ENCODE measurements at regions not wholly inside any gene's neighbourhood (a gene's known extent, or its start where the extent isn't known, plus 50 kb on each side); places are given as distances from the start of the nearest gene placed in this dataset.

- Mint-ChIP-seq H3K27me3 (peaks cover 13% of the 10 kb centered on the region), H3K27ac (no peak overlapping the region), H3K4me3 (no peak overlapping the region), H3K9me3 (ENCODE audit: insufficient read depth) (no peaks in the 10 kb centered on the region), H3K4me1 (no peaks in the 10 kb centered on the region)
- Histone ChIP-seq H3K79me2 (ENCODE audit: control insufficient read depth, insufficient read depth, low read length) (no peaks in the 10 kb centered on the region), H3K4me3 (ENCODE audit: control extremely low read depth in 1 of 5, extremely low read depth in 1 of 5, insufficient read depth in 1 of 5, low read depth in 2 of 5, low read length in 4 of 5) (no peak overlapping the region), H3K4me1 (ENCODE audit: control insufficient read depth in 2 of 2, insufficient read depth in 2 of 2, low read length in 2 of 2) (no peaks in the 10 kb centered on the region), H2AFZ (ENCODE audit: insufficient read depth, low read depth, low read length, poor library complexity, severe bottlenecking) (no peak overlapping the region), H3K9ac (ENCODE audit: low read length) (no peak overlapping the region), H4K20me1 (ENCODE audit: control insufficient read depth, insufficient read depth, low read length, poor library complexity, severe bottlenecking) (no peaks in the 10 kb centered on the region), H3K27me3 (replicated peaks in 1 of 4; ENCODE audit: control extremely low read depth in 1 of 4, control insufficient read depth in 3 of 4, insufficient read depth in 4 of 4, low read length in 3 of 4) (no peaks in the 10 kb centered on the region), H3K36me3 (replicated peaks in 1 of 2; ENCODE audit: control extremely low read depth in 1 of 2, control insufficient read depth in 1 of 2, extremely low read depth in 1 of 2, insufficient read depth in 2 of 2, low read length in 1 of 2) (no peaks in the 10 kb centered on the region), H3K4me2 (replicated peaks; ENCODE audit: low read depth, low read length, poor library complexity, severe bottlenecking) (no peak overlapping the region), H3K9me3 (ENCODE audit: control extremely low read depth in 1 of 3, control insufficient read depth in 2 of 3, insufficient read depth in 1 of 3, low read length in 2 of 3) (no peaks in the 10 kb centered on the region), H3K27ac (ENCODE audit: low read length in 2 of 2) (no peak overlapping the region)
- CTCF ChIA-PET, result no interaction called here
- DNase-seq (no peak), ATAC-seq (ENCODE audit: low read depth) (no peak)
- no peak for TF ChIP-seq CTCF (IDR thresholded peaks at IDR 0.05)
- TF ChIP-seq EZH2 (IDR thresholded peaks at IDR 0.05; ENCODE audit: borderline replicate concordance, insufficient read depth, low read depth, low read length, poor library complexity, severe bottlenecking), result no peak
- no CpG with 5 or more reads among the region's 1 CpG for whole genome bisulfite sequencing (ENCODE audit: insufficient coverage)
- intact Hi-C loops (cut with micrococcal nuclease), result no loop called here
- POLR2A ChIA-PET, result no interaction called here
These were observed 90.8 kb downstream of the RAD51AP2 start for GRCh38 chr2:17427401-17427800.

- Histone ChIP-seq H3K4me2 (replicated peaks; ENCODE audit: low read depth, low read length, poor library complexity, severe bottlenecking) (no peak overlapping the region), H3K36me3 (replicated peaks in 1 of 2; ENCODE audit: control extremely low read depth in 1 of 2, control insufficient read depth in 1 of 2, extremely low read depth in 1 of 2, insufficient read depth in 2 of 2, low read length in 1 of 2) (no peaks in the 10 kb centered on the region), H3K27ac (ENCODE audit: low read length in 2 of 2) (no peak overlapping the region), H3K9me3 (ENCODE audit: control extremely low read depth in 1 of 3, control insufficient read depth in 2 of 3, insufficient read depth in 1 of 3, low read length in 2 of 3) (no peaks in the 10 kb centered on the region), H3K9ac (ENCODE audit: low read length) (no peak overlapping the region), H3K4me1 (ENCODE audit: control insufficient read depth in 2 of 2, insufficient read depth in 2 of 2, low read length in 2 of 2) (no peaks in the 10 kb centered on the region), H3K4me3 (ENCODE audit: control extremely low read depth in 1 of 5, extremely low read depth in 1 of 5, insufficient read depth in 1 of 5, low read depth in 2 of 5, low read length in 4 of 5) (no peak overlapping the region), H2AFZ (ENCODE audit: insufficient read depth, low read depth, low read length, poor library complexity, severe bottlenecking) (no peak overlapping the region), H3K79me2 (ENCODE audit: control insufficient read depth, insufficient read depth, low read length) (no peaks in the 10 kb centered on the region), H3K27me3 (replicated peaks in 1 of 4; ENCODE audit: control extremely low read depth in 1 of 4, control insufficient read depth in 3 of 4, insufficient read depth in 4 of 4, low read length in 3 of 4) (no peaks in the 10 kb centered on the region), H4K20me1 (ENCODE audit: control insufficient read depth, insufficient read depth, low read length, poor library complexity, severe bottlenecking) (no peaks in the 10 kb centered on the region)
- no peaks in the 10 kb centered on the region for H3K9me3 Mint-ChIP-seq (ENCODE audit: insufficient read depth)
- ATAC-seq (ENCODE audit: low read depth) (no peak), DNase-seq (no peak)
- intact Hi-C loops (cut with micrococcal nuclease), result no loop called here
- peaks cover 13% of the 10 kb centered on the region for H3K27me3 Mint-ChIP-seq
- CTCF ChIA-PET, result interaction anchor here (1.2 kb wide), 1 partner anchor 654 kb away, joined by 5 read pairs; no protein-coding TSS in a partner anchor
- no peaks in the 10 kb centered on the region for H3K4me1 Mint-ChIP-seq
- H3K27ac Mint-ChIP-seq, result no peak overlapping the region
- no peak for TF ChIP-seq CTCF (IDR thresholded peaks at IDR 0.05)
- no peak for TF ChIP-seq EZH2 (IDR thresholded peaks at IDR 0.05; ENCODE audit: borderline replicate concordance, insufficient read depth, low read depth, low read length, poor library complexity, severe bottlenecking)
- POLR2A ChIA-PET, result no interaction called here
- 44% methylated on average over 1 of the region's 1 CpG for whole genome bisulfite sequencing (ENCODE audit: insufficient coverage)
- H3K4me3 Mint-ChIP-seq, result no peak overlapping the region
These were observed 91.5 kb downstream of the RAD51AP2 start for GRCh38 chr2:17426743-17427142.
